ENCODE measurements at regions not wholly inside any gene's neighbourhood (a gene's known extent, or its start where the extent isn't known, plus 50 kb on each side); places are given as distances from the start of the nearest gene placed in this dataset.
"Not testable (repeated sequence)": the region's sequence is repeated elsewhere in the genome, so short reads cannot be mapped to it uniquely, and the experiment has no call there.

DNA sequence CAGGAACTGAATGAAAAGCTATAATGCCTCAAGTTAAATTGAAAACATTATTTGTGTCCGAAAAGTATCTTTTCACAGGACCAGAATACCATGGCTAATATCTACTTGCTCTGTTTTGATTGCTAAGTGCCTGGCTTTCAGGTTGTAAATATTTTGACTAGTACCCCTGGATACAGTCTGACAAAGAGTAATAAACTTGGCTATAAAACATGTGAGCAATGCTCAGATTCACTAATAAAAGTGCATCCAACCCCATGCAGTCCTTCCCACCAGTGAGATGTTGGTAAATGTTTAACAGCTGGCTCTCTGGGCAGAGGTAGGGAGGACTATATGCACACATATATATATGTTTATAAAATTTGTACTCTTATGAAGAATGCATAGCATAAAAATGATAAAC, 281.8 kb upstream of the TGFBR2 start:
- no peak overlapping the region for H2AFZ ChIP-seq (ENCODE audit: low read length)
- no peak for TF ChIP-seq EZH2 (IDR thresholded peaks at IDR 0.05; ENCODE audit: low read length, missing control alignments)
- TF ChIP-seq, protein P1, sequence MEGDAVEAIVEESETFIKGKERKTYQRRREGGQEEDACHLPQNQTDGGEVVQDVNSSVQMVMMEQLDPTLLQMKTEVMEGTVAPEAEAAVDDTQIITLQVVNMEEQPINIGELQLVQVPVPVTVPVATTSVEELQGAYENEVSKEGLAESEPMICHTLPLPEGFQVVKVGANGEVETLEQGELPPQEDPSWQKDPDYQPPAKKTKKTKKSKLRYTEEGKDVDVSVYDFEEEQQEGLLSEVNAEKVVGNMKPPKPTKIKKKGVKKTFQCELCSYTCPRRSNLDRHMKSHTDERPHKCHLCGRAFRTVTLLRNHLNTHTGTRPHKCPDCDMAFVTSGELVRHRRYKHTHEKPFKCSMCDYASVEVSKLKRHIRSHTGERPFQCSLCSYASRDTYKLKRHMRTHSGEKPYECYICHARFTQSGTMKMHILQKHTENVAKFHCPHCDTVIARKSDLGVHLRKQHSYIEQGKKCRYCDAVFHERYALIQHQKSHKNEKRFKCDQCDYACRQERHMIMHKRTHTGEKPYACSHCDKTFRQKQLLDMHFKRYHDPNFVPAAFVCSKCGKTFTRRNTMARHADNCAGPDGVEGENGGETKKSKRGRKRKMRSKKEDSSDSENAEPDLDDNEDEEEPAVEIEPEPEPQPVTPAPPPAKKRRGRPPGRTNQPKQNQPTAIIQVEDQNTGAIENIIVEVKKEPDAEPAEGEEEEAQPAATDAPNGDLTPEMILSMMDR (conservative IDR thresholded peaks at IDR 0.05 in 1 of 2, IDR thresholded peaks at IDR 0.05 in 1 of 2; ENCODE audit: low read depth in 1 of 2, low read length in 2 of 2) = no peak
- no peak overlapping the region for H3K9ac ChIP-seq (ENCODE audit: insufficient read depth, low read length)
- H3K4me3 ChIP-seq (replicated peaks in 1 of 4; ENCODE audit: control extremely low read depth in 1 of 4, insufficient read depth in 1 of 4, low read depth in 3 of 4, low read length in 4 of 4) = no peak overlapping the region
- no peaks in the 10 kb centered on the region for H3K79me2 ChIP-seq (ENCODE audit: control insufficient read depth, insufficient read depth, low read length)
- H4K20me1 ChIP-seq (ENCODE audit: control insufficient read depth, extremely low read depth, insufficient read depth, low read length) = no peaks in the 10 kb centered on the region
- H3K4me2 ChIP-seq (ENCODE audit: extremely low read depth, insufficient read depth, low read length) = no peak overlapping the region
- no peaks in the 10 kb centered on the region for H3K9me3 ChIP-seq (ENCODE audit: control insufficient read depth, insufficient read depth, low read depth, low read length)
- H3K27ac ChIP-seq (ENCODE audit: insufficient read depth, low read length) = no peak overlapping the region
- no peaks in the 10 kb centered on the region for H3K27me3 ChIP-seq (ENCODE audit: control insufficient read depth, insufficient read depth, low read length)
- H3K36me3 ChIP-seq (ENCODE audit: control insufficient read depth, insufficient read depth, low read length) = no peaks in the 10 kb centered on the region
- DNase-seq (ENCODE audit: low read depth in 2 of 2) = no peak
- H3K4me1 ChIP-seq (ENCODE audit: control insufficient read depth, extremely low read depth, insufficient read depth, low read length) = no peaks in the 10 kb centered on the region

DNA sequence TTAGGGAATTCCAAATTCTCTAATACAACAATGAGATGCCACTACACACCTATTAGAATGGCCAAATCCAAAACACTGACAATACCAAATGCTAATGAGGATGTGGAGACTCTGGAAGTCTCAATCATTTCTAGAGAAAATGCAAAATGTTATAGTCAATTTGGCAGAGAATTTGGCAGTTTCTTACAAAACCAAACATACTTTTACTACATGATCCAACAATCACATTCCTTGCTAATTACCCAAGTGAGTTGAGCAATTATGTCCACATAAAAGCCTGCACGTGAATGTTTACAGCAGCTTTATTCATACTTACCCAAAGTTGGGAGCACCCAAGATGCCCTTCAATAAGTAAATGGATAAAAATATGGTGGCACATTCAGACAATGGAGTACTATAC, 278.4 kb upstream of the TGFBR2 start:
- H2AFZ ChIP-seq (ENCODE audit: low read length); H3K4me1 ChIP-seq (ENCODE audit: control insufficient read depth, extremely low read depth, insufficient read depth, low read length); H3K4me3 ChIP-seq (replicated peaks in 1 of 4; ENCODE audit: control extremely low read depth in 1 of 4, insufficient read depth in 1 of 4, low read depth in 3 of 4, low read length in 4 of 4); H3K36me3 ChIP-seq (ENCODE audit: control insufficient read depth, insufficient read depth, low read length); H3K4me2 ChIP-seq (ENCODE audit: extremely low read depth, insufficient read depth, low read length); H3K27ac ChIP-seq (ENCODE audit: insufficient read depth, low read length); H3K9me3 ChIP-seq (ENCODE audit: control insufficient read depth, insufficient read depth, low read depth, low read length); DNase-seq (ENCODE audit: low read depth in 2 of 2); H3K27me3 ChIP-seq (ENCODE audit: control insufficient read depth, insufficient read depth, low read length); H3K9ac ChIP-seq (ENCODE audit: insufficient read depth, low read length); H3K79me2 ChIP-seq (ENCODE audit: control insufficient read depth, insufficient read depth, low read length); H4K20me1 ChIP-seq (ENCODE audit: control insufficient read depth, extremely low read depth, insufficient read depth, low read length): not testable (repeated sequence)

- H3K27ac ChIP-seq (ENCODE audit: insufficient read depth, low read length); DNase-seq (ENCODE audit: low read depth in 2 of 2); H3K36me3 ChIP-seq (ENCODE audit: control insufficient read depth, insufficient read depth, low read length); H3K9me3 ChIP-seq (ENCODE audit: control insufficient read depth, insufficient read depth, low read depth, low read length); H3K4me2 ChIP-seq (ENCODE audit: extremely low read depth, insufficient read depth, low read length); H3K27me3 ChIP-seq (ENCODE audit: control insufficient read depth, insufficient read depth, low read length); H2AFZ ChIP-seq (ENCODE audit: low read length); H4K20me1 ChIP-seq (ENCODE audit: control insufficient read depth, extremely low read depth, insufficient read depth, low read length); H3K79me2 ChIP-seq (ENCODE audit: control insufficient read depth, insufficient read depth, low read length); H3K9ac ChIP-seq (ENCODE audit: insufficient read depth, low read length); H3K4me1 ChIP-seq (ENCODE audit: control insufficient read depth, extremely low read depth, insufficient read depth, low read length); H3K4me3 ChIP-seq (replicated peaks in 1 of 4; ENCODE audit: control extremely low read depth in 1 of 4, insufficient read depth in 1 of 4, low read depth in 3 of 4, low read length in 4 of 4): not testable (repeated sequence)
Observed at GRCh38 chr3:30328935-30329334, 277.5 kb upstream of the TGFBR2 start.

GRCh38 chr3:30331519-30331918, 274.9 kb upstream of the TGFBR2 start:
- Histone ChIP-seq H3K27ac (ENCODE audit: insufficient read depth, low read length) (no peak overlapping the region), H3K27me3 (ENCODE audit: control insufficient read depth, insufficient read depth, low read length) (no peaks in the 10 kb centered on the region), H3K9ac (ENCODE audit: insufficient read depth, low read length) (no peak overlapping the region), H3K79me2 (ENCODE audit: control insufficient read depth, insufficient read depth, low read length) (no peaks in the 10 kb centered on the region), H3K4me3 (replicated peaks in 1 of 4; ENCODE audit: control extremely low read depth in 1 of 4, insufficient read depth in 1 of 4, low read depth in 3 of 4, low read length in 4 of 4) (no peak overlapping the region), H3K4me2 (ENCODE audit: extremely low read depth, insufficient read depth, low read length) (no peak overlapping the region), H2AFZ (ENCODE audit: low read length) (no peak overlapping the region), H3K9me3 (ENCODE audit: control insufficient read depth, insufficient read depth, low read depth, low read length) (no peaks in the 10 kb centered on the region), H3K4me1 (ENCODE audit: control insufficient read depth, extremely low read depth, insufficient read depth, low read length) (no peaks in the 10 kb centered on the region), H3K36me3 (ENCODE audit: control insufficient read depth, insufficient read depth, low read length) (no peaks in the 10 kb centered on the region), H4K20me1 (ENCODE audit: control insufficient read depth, extremely low read depth, insufficient read depth, low read length) (no peaks in the 10 kb centered on the region)
- no peak for TF ChIP-seq EZH2 (IDR thresholded peaks at IDR 0.05; ENCODE audit: low read length, missing control alignments)
- TF ChIP-seq, protein P1 (conservative IDR thresholded peaks at IDR 0.05 in 1 of 2, IDR thresholded peaks at IDR 0.05 in 1 of 2; ENCODE audit: low read depth in 1 of 2, low read length in 2 of 2) = no peak
- no peak for DNase-seq (ENCODE audit: low read depth in 2 of 2)

All from fibroblast of lung (primary cell).